ENCODE measurements at regions not wholly inside any gene's neighbourhood (a gene's known extent, or its start where the extent isn't known, plus 50 kb on each side); places are given as distances from the start of the nearest gene placed in this dataset.
"Not testable (repeated sequence)": the region's sequence is repeated elsewhere in the genome, so short reads cannot be mapped to it uniquely, and the experiment has no call there.

DNA sequence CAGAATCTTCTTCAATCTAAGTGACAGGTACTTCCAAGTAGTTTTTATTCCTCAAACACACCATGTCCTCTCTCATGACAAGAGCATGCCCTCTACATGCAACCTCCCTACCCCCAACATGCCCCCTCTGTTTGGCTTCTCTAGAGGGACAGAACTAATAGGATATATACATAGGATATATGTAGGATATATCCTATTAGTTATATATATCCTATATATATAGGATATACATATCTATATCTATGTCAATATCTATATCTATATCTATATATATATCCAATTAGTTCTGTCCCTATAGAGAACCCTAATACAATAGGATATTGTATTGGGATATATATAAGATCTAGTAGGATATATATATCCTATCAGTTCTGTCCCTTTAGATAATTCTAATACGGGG, 701.9 kb upstream of the MIR17HG start:
- no peak overlapping the region for H3K27ac Mint-ChIP-seq
- POLR2A ChIA-PET = no interaction called here
- intact Hi-C loops (cut with micrococcal nuclease) = no loop called here

DNA sequence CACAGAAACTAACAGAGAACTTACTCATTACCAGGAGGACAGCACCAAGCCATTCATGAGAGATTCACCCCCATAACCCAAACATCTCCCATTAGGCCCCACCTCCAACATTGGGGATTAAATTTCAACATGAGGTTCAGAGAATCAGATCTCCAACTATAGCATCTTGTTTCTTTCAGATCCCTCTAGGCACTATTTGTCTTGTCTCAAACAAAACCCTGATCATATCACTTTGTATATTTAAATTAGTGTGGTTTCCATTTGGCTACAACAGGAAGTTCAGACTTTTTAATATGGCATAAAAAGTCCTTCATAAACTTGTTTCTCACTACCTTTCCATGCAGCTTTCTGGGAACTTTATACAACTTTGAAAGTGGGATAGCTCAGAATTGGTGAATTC, 699.0 kb upstream of the MIR17HG start:
- no peak overlapping the region for H3K27ac Mint-ChIP-seq
- POLR2A ChIA-PET = no interaction called here
- H3K27me3 Mint-ChIP-seq = no peaks in the 10 kb centered on the region
- no peaks in the 10 kb centered on the region for H3K36me3 Mint-ChIP-seq
- no peaks in the 10 kb centered on the region for H3K4me1 Mint-ChIP-seq (ENCODE audit: low read depth)
- CTCF ChIA-PET = no interaction called here
- no peak overlapping the region for H3K4me3 Mint-ChIP-seq
- intact Hi-C loops (cut with micrococcal nuclease) = no loop called here
- DNase-seq = no peak
- peaks cover 28% of the 10 kb centered on the region for H3K9me3 Mint-ChIP-seq

More for the DNA sequence above, 701.9 kb upstream of the MIR17HG start:
- Mint-ChIP-seq H3K36me3 (no peaks in the 10 kb centered on the region), H3K9me3 (peaks cover 20% of the 10 kb centered on the region), H3K4me3 (no peak overlapping the region), H3K4me1 (ENCODE audit: low read depth) (no peaks in the 10 kb centered on the region), H3K27me3 (no peaks in the 10 kb centered on the region)
- no peak for DNase-seq
- CTCF ChIA-PET = no interaction called here

- CTCF ChIA-PET = no interaction called here
- intact Hi-C loops (cut with micrococcal nuclease) = no loop called here
- POLR2A ChIA-PET = no interaction called here
- H3K27ac Mint-ChIP-seq = no peak overlapping the region
- no peaks in the 10 kb centered on the region for H3K36me3 Mint-ChIP-seq
- H3K4me1 Mint-ChIP-seq (ENCODE audit: low read depth) = no peaks in the 10 kb centered on the region
- no peak overlapping the region for H3K4me3 Mint-ChIP-seq
- peaks cover 18% of the 10 kb centered on the region for H3K9me3 Mint-ChIP-seq
- H3K27me3 Mint-ChIP-seq = no peaks in the 10 kb centered on the region
- DNase-seq = no peak
These were observed 695.5 kb upstream of the MIR17HG start for GRCh38 chr13:90652036-90652435.

DNA sequence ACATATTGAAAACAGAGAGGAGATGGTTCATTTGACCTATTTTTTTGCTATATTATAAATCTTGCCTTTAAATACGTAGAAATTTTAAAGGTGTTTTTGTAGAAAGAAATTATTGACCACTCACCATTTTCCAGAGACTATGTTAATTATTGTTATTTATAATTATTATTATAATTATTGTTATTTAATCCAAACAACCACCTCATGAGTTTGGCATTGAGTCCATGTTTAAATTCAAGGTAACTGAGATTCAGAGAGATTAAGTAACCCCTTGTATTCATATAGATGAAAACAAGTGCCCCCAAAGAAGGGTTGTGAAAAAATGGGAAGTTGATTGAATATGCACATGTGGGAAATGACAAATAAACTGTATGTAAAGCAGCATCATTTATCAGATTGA, 692.5 kb upstream of the MIR17HG start:
- intact Hi-C loops (cut with micrococcal nuclease) = no loop called here
- no peaks in the 10 kb centered on the region for H3K4me1 Mint-ChIP-seq (ENCODE audit: low read depth)

DNA sequence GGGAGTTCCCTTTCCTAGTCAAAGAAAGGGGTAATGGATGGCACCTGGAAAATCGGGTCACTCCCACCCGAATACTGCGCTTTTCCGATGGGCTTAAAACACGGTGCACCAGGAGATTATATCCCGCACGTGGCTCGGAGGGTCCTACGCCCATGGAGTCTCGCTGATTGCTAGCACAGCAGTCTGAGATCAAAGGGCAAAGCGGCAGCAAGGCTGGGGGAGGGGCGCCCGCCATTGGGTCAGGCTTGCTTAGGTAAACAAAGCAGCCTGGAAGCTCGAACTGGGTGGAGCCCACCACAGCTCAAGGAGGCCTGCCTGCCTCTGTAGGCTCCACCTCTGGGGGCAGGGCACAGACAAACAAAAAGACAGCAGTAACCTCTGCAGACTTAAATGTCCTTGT, 683.3 kb upstream of the MIR17HG start:
- intact Hi-C loops (cut with micrococcal nuclease); H3K4me1 Mint-ChIP-seq (ENCODE audit: low read depth): not testable (repeated sequence)

More for the DNA sequence above, 692.5 kb upstream of the MIR17HG start:
- Mint-ChIP-seq H3K27ac (no peak overlapping the region), H3K9me3 (peaks cover 18% of the 10 kb centered on the region), H3K36me3 (no peaks in the 10 kb centered on the region), H3K4me3 (no peak overlapping the region), H3K27me3 (no peaks in the 10 kb centered on the region)
- no peak for DNase-seq
- ChIA-PET CTCF (no interaction called here), POLR2A (no interaction called here)

DNA sequence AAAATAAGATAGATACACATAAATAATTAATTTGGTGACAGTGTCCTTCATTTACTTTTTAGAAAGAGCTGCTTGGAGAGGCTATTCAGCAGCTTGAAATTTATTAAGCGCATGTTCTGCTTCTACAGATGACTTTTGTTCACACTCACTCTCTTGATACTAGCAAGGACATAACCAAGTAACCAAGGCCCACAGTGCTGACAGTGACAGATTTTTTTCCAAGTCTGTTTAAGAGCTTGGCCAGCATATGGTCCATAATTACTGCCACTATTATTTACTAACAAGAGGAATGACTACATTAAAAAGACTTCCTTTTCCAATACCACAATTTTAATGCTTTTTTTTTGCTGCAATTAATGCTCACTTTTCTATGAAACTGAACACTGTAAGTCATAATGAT, 673.7 kb upstream of the MIR17HG start:
- Mint-ChIP-seq H3K9me3 (peaks cover 8% of the 10 kb centered on the region), H3K4me3 (no peak overlapping the region), H3K27ac (no peak overlapping the region), H3K36me3 (no peaks in the 10 kb centered on the region), H3K4me1 (ENCODE audit: low read depth) (no peaks in the 10 kb centered on the region), H3K27me3 (no peaks in the 10 kb centered on the region)
- intact Hi-C loops (cut with micrococcal nuclease) = no loop called here
- no peak for DNase-seq
- CTCF ChIA-PET = no interaction called here
- POLR2A ChIA-PET = interaction anchor here (0.7 kb wide), 1 partner anchor 216 kb away, joined by 3 read pairs; no protein-coding TSS in a partner anchor

More for the DNA sequence above, 683.3 kb upstream of the MIR17HG start:
- H3K27ac Mint-ChIP-seq, H3K9me3 Mint-ChIP-seq, H3K4me3 Mint-ChIP-seq, CTCF ChIA-PET, POLR2A ChIA-PET, H3K36me3 Mint-ChIP-seq, DNase-seq, H3K27me3 Mint-ChIP-seq: not testable (repeated sequence)

DNA sequence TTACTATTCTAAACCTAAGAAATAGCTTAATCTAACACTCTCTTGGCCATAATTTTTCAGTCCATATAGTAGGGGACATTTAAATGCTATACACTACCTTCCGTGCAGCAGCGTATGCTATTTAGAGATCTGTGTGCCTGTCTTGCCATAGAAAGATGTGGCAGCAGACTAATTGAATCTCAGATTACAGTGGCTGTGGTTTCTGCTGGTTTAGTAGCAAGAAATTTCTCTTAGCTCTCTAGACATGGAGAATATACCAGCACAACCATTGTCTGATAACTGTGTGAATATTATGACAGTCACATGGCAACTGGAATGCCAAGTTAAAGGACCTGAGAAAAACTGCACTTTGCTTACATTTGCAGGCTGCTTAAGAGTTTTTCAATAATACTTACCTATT, 672.4 kb upstream of the MIR17HG start:
- intact Hi-C loops (cut with micrococcal nuclease) = no loop called here
- H3K4me3 Mint-ChIP-seq = no peak overlapping the region
- peaks cover 3% of the 10 kb centered on the region for H3K9me3 Mint-ChIP-seq
- no peaks in the 10 kb centered on the region for H3K4me1 Mint-ChIP-seq (ENCODE audit: low read depth)
- no peaks in the 10 kb centered on the region for H3K27me3 Mint-ChIP-seq
- POLR2A ChIA-PET = no interaction called here
- no peak overlapping the region for H3K27ac Mint-ChIP-seq
- no peaks in the 10 kb centered on the region for H3K36me3 Mint-ChIP-seq
- DNase-seq = no peak
- CTCF ChIA-PET = no interaction called here

DNA sequence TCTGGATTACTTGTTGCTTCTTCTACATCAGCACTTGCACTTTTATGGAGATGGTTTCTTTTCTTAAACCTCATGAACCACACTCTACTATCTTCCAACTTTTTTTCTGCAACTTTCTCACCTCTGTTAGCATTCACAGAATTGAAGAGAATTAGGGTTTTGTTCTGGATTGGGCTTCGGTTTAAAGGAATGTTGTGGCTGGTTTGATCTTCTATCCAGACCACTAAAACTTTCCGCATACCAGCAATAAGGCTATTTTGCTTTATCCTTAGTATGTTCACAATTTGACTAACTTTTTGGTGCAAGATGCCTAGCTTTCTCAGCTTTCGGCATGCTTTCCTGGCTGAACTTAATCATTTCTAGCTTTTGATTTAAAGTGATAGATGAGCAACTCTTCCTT, 666.7 kb upstream of the MIR17HG start:
- Mint-ChIP-seq H3K4me1 (ENCODE audit: low read depth) (no peaks in the 10 kb centered on the region), H3K36me3 (no peaks in the 10 kb centered on the region), H3K4me3 (no peak overlapping the region), H3K27ac (no peak overlapping the region), H3K9me3 (peaks cover 4% of the 10 kb centered on the region), H3K27me3 (no peaks in the 10 kb centered on the region)
- ChIA-PET CTCF (no interaction called here), POLR2A (no interaction called here)
- intact Hi-C loops (cut with micrococcal nuclease) = no loop called here
- DNase-seq = no peak

- no peaks in the 10 kb centered on the region for H3K4me1 Mint-ChIP-seq (ENCODE audit: low read depth)
- H3K4me3 Mint-ChIP-seq = no peak overlapping the region
- no peaks in the 10 kb centered on the region for H3K36me3 Mint-ChIP-seq
- intact Hi-C loops (cut with micrococcal nuclease) = no loop called here
- DNase-seq = no peak
- peaks cover 4% of the 10 kb centered on the region for H3K9me3 Mint-ChIP-seq
- no peaks in the 10 kb centered on the region for H3K27me3 Mint-ChIP-seq
- ChIA-PET POLR2A (no interaction called here), CTCF (no interaction called here)
- H3K27ac Mint-ChIP-seq = no peak overlapping the region
These were observed 663.8 kb upstream of the MIR17HG start for GRCh38 chr13:90683711-90684131.

GRCh38 chr13:90686442-90686841, 661.0 kb upstream of the MIR17HG start:
- Mint-ChIP-seq H3K27ac (no peak overlapping the region), H3K4me1 (ENCODE audit: low read depth) (no peaks in the 10 kb centered on the region), H3K4me3 (no peak overlapping the region), H3K9me3 (peaks cover 4% of the 10 kb centered on the region), H3K27me3 (no peaks in the 10 kb centered on the region), H3K36me3 (no peaks in the 10 kb centered on the region)
- intact Hi-C loops (cut with micrococcal nuclease) = no loop called here
- no peak for DNase-seq
- POLR2A ChIA-PET = no interaction called here
- CTCF ChIA-PET = no interaction called here

GRCh38 chr13:90689111-90689510, 658.4 kb upstream of the MIR17HG start:
- no peak for DNase-seq
- ChIA-PET POLR2A (no interaction called here), CTCF (no interaction called here)
- H3K4me1 Mint-ChIP-seq (ENCODE audit: low read depth) = no peaks in the 10 kb centered on the region
- H3K4me3 Mint-ChIP-seq = no peak overlapping the region
- no peaks in the 10 kb centered on the region for H3K27me3 Mint-ChIP-seq
- no peak overlapping the region for H3K27ac Mint-ChIP-seq
- H3K36me3 Mint-ChIP-seq = no peaks in the 10 kb centered on the region
- no peaks in the 10 kb centered on the region for H3K9me3 Mint-ChIP-seq
- intact Hi-C loops (cut with micrococcal nuclease) = no loop called here

DNA sequence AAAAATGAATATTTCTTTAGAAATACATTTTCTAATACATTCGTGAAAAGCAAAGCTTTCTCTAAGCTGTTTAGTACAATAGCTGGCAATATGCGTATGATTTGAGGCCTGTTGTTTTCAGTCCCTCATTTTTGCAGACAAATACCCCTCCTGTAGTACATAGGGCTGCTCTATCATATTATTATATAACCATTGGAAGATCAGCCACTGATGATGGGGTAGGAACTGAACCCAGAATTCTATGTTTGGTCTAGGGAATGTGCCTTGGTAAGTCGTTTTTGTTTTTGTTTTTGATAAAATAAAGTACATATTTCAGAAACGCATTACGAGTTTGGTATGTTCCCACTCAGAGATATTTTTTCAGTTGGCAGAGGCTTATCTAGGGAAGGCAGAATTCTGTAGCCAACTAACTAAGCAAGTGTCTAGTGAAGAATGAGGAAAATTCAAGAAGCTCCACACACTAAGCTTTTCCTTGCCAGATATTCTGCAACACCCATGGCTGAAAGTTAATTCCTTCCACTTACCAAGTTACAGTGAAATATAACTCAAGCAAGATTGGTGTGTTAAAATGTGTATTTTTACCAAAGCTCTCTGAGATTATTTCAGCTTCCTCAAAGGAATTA, 656.9 kb upstream of the MIR17HG start:
- intact Hi-C loops (cut with micrococcal nuclease) = no loop called here
- H3K4me1 Mint-ChIP-seq (ENCODE audit: low read depth) = no peaks in the 10 kb centered on the region
- H3K9me3 Mint-ChIP-seq = no peaks in the 10 kb centered on the region
- DNase-seq = no peak
- H3K4me3 Mint-ChIP-seq = no peak overlapping the region
- ChIA-PET POLR2A (no interaction called here), CTCF (no interaction called here)
- H3K36me3 Mint-ChIP-seq = no peaks in the 10 kb centered on the region
- H3K27me3 Mint-ChIP-seq = no peaks in the 10 kb centered on the region
- H3K27ac Mint-ChIP-seq = no peak overlapping the region

- Mint-ChIP-seq H3K9me3 (no peaks in the 10 kb centered on the region), H3K36me3 (no peaks in the 10 kb centered on the region), H3K27ac (no peak overlapping the region), H3K4me1 (ENCODE audit: low read depth) (no peaks in the 10 kb centered on the region), H3K27me3 (no peaks in the 10 kb centered on the region), H3K4me3 (no peak overlapping the region)
- no peak for DNase-seq
- CTCF ChIA-PET = no interaction called here
- POLR2A ChIA-PET = no interaction called here
- intact Hi-C loops (cut with micrococcal nuclease) = no loop called here
These were observed 651.2 kb upstream of the MIR17HG start for GRCh38 chr13:90696254-90696653.

DNA sequence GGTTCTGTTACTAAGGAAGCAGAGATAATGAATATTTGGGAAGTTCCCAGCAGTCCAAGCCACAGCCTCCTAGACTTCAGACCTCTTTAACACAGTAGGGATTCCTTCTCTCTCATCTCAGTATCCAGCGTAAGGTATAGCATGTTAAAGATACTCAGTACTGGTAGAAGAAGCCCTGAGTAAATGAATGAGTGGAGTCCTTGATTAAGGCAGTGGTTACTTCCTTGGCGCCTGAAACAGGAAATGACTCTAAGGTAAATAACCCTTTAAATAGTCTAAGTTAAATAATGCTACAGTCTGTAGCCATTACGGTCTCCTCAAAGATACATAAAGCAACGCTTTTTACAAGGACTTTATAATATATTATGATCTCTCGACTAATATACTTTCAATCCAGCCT, 650.8 kb upstream of the MIR17HG start:
- Mint-ChIP-seq H3K27me3 (no peaks in the 10 kb centered on the region), H3K4me3 (no peak overlapping the region), H3K36me3 (no peaks in the 10 kb centered on the region), H3K9me3 (no peaks in the 10 kb centered on the region), H3K4me1 (ENCODE audit: low read depth) (no peaks in the 10 kb centered on the region), H3K27ac (no peak overlapping the region)
- intact Hi-C loops (cut with micrococcal nuclease) = no loop called here
- no peak for DNase-seq
- POLR2A ChIA-PET = no interaction called here
- CTCF ChIA-PET = no interaction called here
